Activated T-cell treated with anti-CD3 and anti-CD28 coated beads, Interleukin-2, amount 50 U/mL, for 48 hours (primary cell): ENCODE measurements at regions not wholly inside any gene's neighbourhood (a gene's known extent, or its start where the extent isn't known, plus 50 kb on each side); places are given as distances from the start of the nearest gene placed in this dataset.
"Not testable (repeated sequence)": the region's sequence is repeated elsewhere in the genome, so short reads cannot be mapped to it uniquely, and the experiment has no call there.

Source experiments
- DNase-seq, 2 experiments: peaks; one replicate each; pipeline ENCODE4 v3.0.0-alpha.2; 2020

GRCh38 chr4:186481998-186482790 is 73.2 kb downstream of the MTNR1A start:
- no peak for DNase-seq

GRCh38 chr4:186475202-186475601 is 80.2 kb downstream of the MTNR1A start:
- no peak for DNase-seq

GRCh38 chr4:186473933-186474332 is 81.4 kb downstream of the MTNR1A start:
- no peak for DNase-seq

GRCh38 chr4:186472948-186473347 is 82.4 kb downstream of the MTNR1A start:
- no peak for DNase-seq

GRCh38 chr4:186471441-186471840 is 83.9 kb downstream of the MTNR1A start:
- DNase-seq: no peak

GRCh38 chr4:186458050-186458449 is 97.3 kb downstream of the MTNR1A start:
- no peak for DNase-seq

GRCh38 chr4:186451982-186452381 is 103.4 kb downstream of the MTNR1A start:
- DNase-seq: no peak

- no peak for DNase-seq
Measured at GRCh38 chr4:186449954-186450353, 105.4 kb downstream of the MTNR1A start.

GRCh38 chr4:186445040-186445439 is 110.3 kb downstream of the MTNR1A start:
- no peak for DNase-seq

- no peak for DNase-seq
Measured at GRCh38 chr4:186441502-186441901, 113.9 kb downstream of the MTNR1A start.

GRCh38 chr4:186428481-186428880 is 126.9 kb downstream of the MTNR1A start:
- DNase-seq: no peak

- no peak for DNase-seq
Measured at GRCh38 chr4:186424745-186425144, 130.6 kb downstream of the MTNR1A start.

GRCh38 chr4:186422296-186422695 is 133.1 kb downstream of the MTNR1A start:
- DNase-seq: no peak

GRCh38 chr4:186416451-186417060 is 138.8 kb downstream of the MTNR1A start:
- DNase-seq: no peak

- DNase-seq: no peak
Measured at GRCh38 chr4:186414390-186414789, 141.0 kb downstream of the MTNR1A start.

GRCh38 chr4:186405957-186406356 is 140.0 kb downstream of the F11 start:
- no peak for DNase-seq

GRCh38 chr4:186404562-186405134 is 138.7 kb downstream of the F11 start:
- no peak for DNase-seq

GRCh38 chr4:186400676-186401075 is 134.7 kb downstream of the F11 start:
- no peak for DNase-seq

GRCh38 chr4:186392017-186392416 is 126.0 kb downstream of the F11 start:
- DNase-seq: no peak

- DNase-seq: not testable (repeated sequence)
Measured at GRCh38 chr4:186384328-186384727, 118.3 kb downstream of the F11 start.

GRCh38 chr4:186368281-186368680 is 102.3 kb downstream of the F11 start:
- DNase-seq: no peak

- DNase-seq: no peak
Measured at GRCh38 chr4:186366326-186366725, 100.3 kb downstream of the F11 start.

- peak in 1 of 2 experiments; percentile 15 for DNase-seq
Measured at GRCh38 chr4:186363038-186363437, 97.0 kb downstream of the F11 start.

GRCh38 chr4:186360551-186360950 is 94.6 kb downstream of the F11 start:
- no peak for DNase-seq
